HepG2 (cell line): ENCODE measurements at regions not wholly inside any gene's neighbourhood (a gene's known extent, or its start where the extent isn't known, plus 50 kb on each side); places are given as distances from the start of the nearest gene placed in this dataset.

ENCODE experiments used
- BHLHE40 ChIP-seq: IDR thresholded peaks from 2 replicates; pipeline ENCODE4 v1.6.1; 2011; ENCODE audit warnings: low read length, improper control_type of control experiment
- JUND ChIP-seq: sonication (generic); formaldehyde crosslinking; IDR thresholded peaks from 2 replicates; pipeline ENCODE4 v1.8.0; 2022; ENCODE audit warnings: mild to moderate bottlenecking, missing genetic modification reagents
- POLR2A ChIP-seq, 2 experiments: IDR thresholded peaks; 2 replicates each; pipeline ENCODE4 v1.6.1; 2011; ENCODE audit warnings: low read depth in 2 of 2, low read length in 2 of 2, mild to moderate bottlenecking in 1 of 2, moderate library complexity in 1 of 2; ENCODE audit not compliant: insufficient read depth in 1 of 2
- POLR2AphosphoS5 ChIP-seq: IDR thresholded peaks from 2 replicates; pipeline ENCODE4 v1.6.1; 2012; ENCODE audit warnings: low read depth, low read length
- ZFP82 ChIP-seq: sonication (generic); formaldehyde crosslinking; IDR thresholded peaks from 2 replicates; pipeline ENCODE4 v1.5.1; 2020; ENCODE audit warnings: mild to moderate bottlenecking, missing genetic modification reagents, borderline replicate concordance
- ZNF124 ChIP-seq: sonication (generic); formaldehyde crosslinking; IDR thresholded peaks from 2 replicates; pipeline ENCODE4 v1.4.0; 2020; ENCODE audit warnings: missing genetic modification reagents
- TF ChIP-seq, protein P1 (sequence below): sonication (generic); formaldehyde crosslinking; IDR thresholded peaks from 2 replicates; pipeline ENCODE4 v1.5.0; 2020; ENCODE audit warnings: mild to moderate bottlenecking, missing genetic modification reagents, borderline replicate concordance
- TF ChIP-seq, protein P2 (sequence below): sonication (generic); formaldehyde crosslinking; IDR thresholded peaks from 2 replicates; pipeline ENCODE4 v1.4.0; 2020; ENCODE audit warnings: missing genetic modification reagents
- TF ChIP-seq, protein P3 (sequence below): sonication (generic); formaldehyde crosslinking; conservative IDR thresholded peaks from 2 replicates; pipeline ENCODE4 v1.5.0; 2020; ENCODE audit warnings: missing genetic modification reagents
- TF ChIP-seq, protein P4 (sequence below): sonication (generic); formaldehyde crosslinking; IDR thresholded peaks from 2 replicates; pipeline ENCODE4 v1.8.1; 2022; ENCODE audit warnings: mild to moderate bottlenecking, missing genetic modification reagents

GRCh38 chr20:53738039-53738944 lies 144.7 kb upstream of the ZNF217 start (continued):
- TF ChIP-seq, protein P1, sequence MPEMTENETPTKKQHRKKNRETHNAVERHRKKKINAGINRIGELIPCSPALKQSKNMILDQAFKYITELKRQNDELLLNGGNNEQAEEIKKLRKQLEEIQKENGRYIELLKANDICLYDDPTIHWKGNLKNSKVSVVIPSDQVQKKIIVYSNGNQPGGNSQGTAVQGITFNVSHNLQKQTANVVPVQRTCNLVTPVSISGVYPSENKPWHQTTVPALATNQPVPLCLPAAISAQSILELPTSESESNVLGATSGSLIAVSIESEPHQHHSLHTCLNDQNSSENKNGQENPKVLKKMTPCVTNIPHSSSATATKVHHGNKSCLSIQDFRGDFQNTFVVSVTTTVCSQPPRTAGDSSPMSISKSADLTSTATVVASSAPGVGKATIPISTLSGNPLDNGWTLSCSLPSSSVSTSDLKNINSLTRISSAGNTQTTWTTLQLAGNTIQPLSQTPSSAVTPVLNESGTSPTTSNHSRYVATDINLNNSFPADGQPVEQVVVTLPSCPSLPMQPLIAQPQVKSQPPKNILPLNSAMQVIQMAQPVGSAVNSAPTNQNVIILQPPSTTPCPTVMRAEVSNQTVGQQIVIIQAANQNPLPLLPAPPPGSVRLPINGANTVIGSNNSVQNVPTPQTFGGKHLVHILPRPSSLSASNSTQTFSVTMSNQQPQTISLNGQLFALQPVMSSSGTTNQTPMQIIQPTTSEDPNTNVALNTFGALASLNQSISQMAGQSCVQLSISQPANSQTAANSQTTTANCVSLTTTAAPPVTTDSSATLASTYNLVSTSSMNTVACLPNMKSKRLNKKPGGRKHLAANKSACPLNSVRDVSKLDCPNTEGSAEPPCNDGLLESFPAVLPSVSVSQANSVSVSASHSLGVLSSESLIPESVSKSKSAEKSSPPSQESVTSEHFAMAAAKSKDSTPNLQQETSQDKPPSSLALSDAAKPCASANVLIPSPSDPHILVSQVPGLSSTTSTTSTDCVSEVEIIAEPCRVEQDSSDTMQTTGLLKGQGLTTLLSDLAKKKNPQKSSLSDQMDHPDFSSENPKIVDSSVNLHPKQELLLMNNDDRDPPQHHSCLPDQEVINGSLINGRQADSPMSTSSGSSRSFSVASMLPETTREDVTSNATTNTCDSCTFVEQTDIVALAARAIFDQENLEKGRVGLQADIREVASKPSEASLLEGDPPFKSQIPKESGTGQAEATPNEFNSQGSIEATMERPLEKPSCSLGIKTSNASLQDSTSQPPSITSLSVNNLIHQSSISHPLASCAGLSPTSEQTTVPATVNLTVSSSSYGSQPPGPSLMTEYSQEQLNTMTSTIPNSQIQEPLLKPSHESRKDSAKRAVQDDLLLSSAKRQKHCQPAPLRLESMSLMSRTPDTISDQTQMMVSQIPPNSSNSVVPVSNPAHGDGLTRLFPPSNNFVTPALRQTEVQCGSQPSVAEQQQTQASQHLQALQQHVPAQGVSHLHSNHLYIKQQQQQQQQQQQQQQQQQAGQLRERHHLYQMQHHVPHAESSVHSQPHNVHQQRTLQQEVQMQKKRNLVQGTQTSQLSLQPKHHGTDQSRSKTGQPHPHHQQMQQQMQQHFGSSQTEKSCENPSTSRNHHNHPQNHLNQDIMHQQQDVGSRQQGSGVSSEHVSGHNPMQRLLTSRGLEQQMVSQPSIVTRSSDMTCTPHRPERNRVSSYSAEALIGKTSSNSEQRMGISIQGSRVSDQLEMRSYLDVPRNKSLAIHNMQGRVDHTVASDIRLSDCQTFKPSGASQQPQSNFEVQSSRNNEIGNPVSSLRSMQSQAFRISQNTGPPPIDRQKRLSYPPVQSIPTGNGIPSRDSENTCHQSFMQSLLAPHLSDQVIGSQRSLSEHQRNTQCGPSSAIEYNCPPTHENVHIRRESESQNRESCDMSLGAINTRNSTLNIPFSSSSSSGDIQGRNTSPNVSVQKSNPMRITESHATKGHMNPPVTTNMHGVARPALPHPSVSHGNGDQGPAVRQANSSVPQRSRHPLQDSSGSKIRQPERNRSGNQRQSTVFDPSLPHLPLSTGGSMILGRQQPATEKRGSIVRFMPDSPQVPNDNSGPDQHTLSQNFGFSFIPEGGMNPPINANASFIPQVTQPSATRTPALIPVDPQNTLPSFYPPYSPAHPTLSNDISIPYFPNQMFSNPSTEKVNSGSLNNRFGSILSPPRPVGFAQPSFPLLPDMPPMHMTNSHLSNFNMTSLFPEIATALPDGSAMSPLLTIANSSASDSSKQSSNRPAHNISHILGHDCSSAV (CRISPR knock-in tag) = no peak
- TF ChIP-seq BHLHE40 (peak; percentile 29; the same call in 1 of the 2 replicates), ZFP82 (CRISPR knock-in tag) (peak; percentile 5; the same call in 1 of the 2 replicates), ZNF124 (CRISPR knock-in tag) (peak; percentile 93), POLR2AphosphoS5 (peak; percentile 73), JUND (CRISPR knock-in tag) (peak; percentile 50; the same call in 1 of the 2 replicates), POLR2A (IDR thresholded peaks at IDR 0.05; ENCODE audit: insufficient read depth in 1 of 2, low read depth in 2 of 2, low read length in 2 of 2) (peak; percentile 58 to 74)
- TF ChIP-seq, protein P2, sequence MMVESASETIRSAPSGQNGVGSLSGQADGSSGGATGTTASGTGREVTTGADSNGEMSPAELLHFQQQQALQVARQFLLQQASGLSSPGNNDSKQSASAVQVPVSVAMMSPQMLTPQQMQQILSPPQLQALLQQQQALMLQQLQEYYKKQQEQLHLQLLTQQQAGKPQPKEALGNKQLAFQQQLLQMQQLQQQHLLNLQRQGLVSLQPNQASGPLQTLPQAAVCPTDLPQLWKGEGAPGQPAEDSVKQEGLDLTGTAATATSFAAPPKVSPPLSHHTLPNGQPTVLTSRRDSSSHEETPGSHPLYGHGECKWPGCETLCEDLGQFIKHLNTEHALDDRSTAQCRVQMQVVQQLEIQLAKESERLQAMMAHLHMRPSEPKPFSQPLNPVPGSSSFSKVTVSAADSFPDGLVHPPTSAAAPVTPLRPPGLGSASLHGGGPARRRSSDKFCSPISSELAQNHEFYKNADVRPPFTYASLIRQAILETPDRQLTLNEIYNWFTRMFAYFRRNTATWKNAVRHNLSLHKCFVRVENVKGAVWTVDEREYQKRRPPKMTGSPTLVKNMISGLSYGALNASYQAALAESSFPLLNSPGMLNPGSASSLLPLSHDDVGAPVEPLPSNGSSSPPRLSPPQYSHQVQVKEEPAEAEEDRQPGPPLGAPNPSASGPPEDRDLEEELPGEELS = peak; percentile 91
- TF ChIP-seq, protein P3, sequence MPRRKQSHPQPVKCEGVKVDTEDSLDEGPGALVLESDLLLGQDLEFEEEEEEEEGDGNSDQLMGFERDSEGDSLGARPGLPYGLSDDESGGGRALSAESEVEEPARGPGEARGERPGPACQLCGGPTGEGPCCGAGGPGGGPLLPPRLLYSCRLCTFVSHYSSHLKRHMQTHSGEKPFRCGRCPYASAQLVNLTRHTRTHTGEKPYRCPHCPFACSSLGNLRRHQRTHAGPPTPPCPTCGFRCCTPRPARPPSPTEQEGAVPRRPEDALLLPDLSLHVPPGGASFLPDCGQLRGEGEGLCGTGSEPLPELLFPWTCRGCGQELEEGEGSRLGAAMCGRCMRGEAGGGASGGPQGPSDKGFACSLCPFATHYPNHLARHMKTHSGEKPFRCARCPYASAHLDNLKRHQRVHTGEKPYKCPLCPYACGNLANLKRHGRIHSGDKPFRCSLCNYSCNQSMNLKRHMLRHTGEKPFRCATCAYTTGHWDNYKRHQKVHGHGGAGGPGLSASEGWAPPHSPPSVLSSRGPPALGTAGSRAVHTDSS (CRISPR knock-in tag) = no peak
- TF ChIP-seq, protein P4, sequence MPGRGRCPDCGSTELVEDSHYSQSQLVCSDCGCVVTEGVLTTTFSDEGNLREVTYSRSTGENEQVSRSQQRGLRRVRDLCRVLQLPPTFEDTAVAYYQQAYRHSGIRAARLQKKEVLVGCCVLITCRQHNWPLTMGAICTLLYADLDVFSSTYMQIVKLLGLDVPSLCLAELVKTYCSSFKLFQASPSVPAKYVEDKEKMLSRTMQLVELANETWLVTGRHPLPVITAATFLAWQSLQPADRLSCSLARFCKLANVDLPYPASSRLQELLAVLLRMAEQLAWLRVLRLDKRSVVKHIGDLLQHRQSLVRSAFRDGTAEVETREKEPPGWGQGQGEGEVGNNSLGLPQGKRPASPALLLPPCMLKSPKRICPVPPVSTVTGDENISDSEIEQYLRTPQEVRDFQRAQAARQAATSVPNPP = 0 out of 2 replicates have a peak, but pooled peaks have one; percentile 58
